Natural killer cell (primary cell): ENCODE measurements at regions not wholly inside any gene's neighbourhood (a gene's known extent, or its start where the extent isn't known, plus 50 kb on each side); places are given as distances from the start of the nearest gene placed in this dataset.

Experiments used
- ATAC-seq, 3 donors: fragments of 150-1000 bp in 2 of 3; fragments of 200-7000 bp in 1 of 3; cut with Tn5 transposase; 1 replicate in 1 of 3; 2 replicates in 2 of 3; pipeline ENCODE4 v1.10.0; 2021; ENCODE audit warnings: mild to moderate bottlenecking in 2 of 3, moderate library complexity in 2 of 3
- DNase-seq, 2 donors: peaks; one replicate each; pipeline versions ENCODE4 v3.0.0 to v3.0.0-alpha.2; 2013 to 2021; ENCODE audit warnings: mixed read lengths in 1 of 2
- H3K27ac ChIP-seq: one replicate; pipeline ENCODE4 v1.5.1; 2013; ENCODE audit warnings: mild to moderate bottlenecking, low read length
- H3K27me3 ChIP-seq: one replicate; pipeline ENCODE4 v1.6.1; 2013; ENCODE audit warnings: low read length; ENCODE audit not compliant: control insufficient read depth, insufficient read depth
- H3K36me3 ChIP-seq: one replicate; pipeline ENCODE4 v1.6.1; 2013; ENCODE audit warnings: low read length; ENCODE audit not compliant: control insufficient read depth, insufficient read depth
- H3K4me1 ChIP-seq: one replicate; pipeline ENCODE4 v1.6.1; 2013; ENCODE audit warnings: low read length; ENCODE audit not compliant: control insufficient read depth, insufficient read depth
- H3K4me3 ChIP-seq: one replicate; pipeline ENCODE4 v1.5.1; 2013; ENCODE audit warnings: low read length
- H3K9me3 ChIP-seq: one replicate; pipeline ENCODE4 v1.6.1; 2013; ENCODE audit warnings: low read length; ENCODE audit not compliant: control insufficient read depth, insufficient read depth
- H3K27ac Mint-ChIP-seq, 2 donors: one replicate each; pipeline ENCODE4 v1.8.0; 2022; ENCODE audit warnings: mild to moderate bottlenecking in 2 of 2, mixed read lengths in 2 of 2, moderate library complexity in 1 of 2
- H3K27me3 Mint-ChIP-seq, 2 donors: one replicate each; pipeline ENCODE4 v1.8.0; 2022; ENCODE audit warnings: low read depth in 2 of 2, mixed read lengths in 2 of 2
- H3K36me3 Mint-ChIP-seq: one replicate; pipeline ENCODE4 v1.8.0; 2022; ENCODE audit warnings: mixed read lengths
- H3K4me1 Mint-ChIP-seq, 2 donors: one replicate each; pipeline ENCODE4 v1.8.0; 2022; ENCODE audit warnings: mixed read lengths in 2 of 2
- H3K4me3 Mint-ChIP-seq: one replicate; pipeline ENCODE4 v1.8.0; 2022; ENCODE audit warnings: mild to moderate bottlenecking, moderate library complexity, mixed read lengths
- H3K9me3 Mint-ChIP-seq, 2 donors: one replicate each; pipeline ENCODE4 v1.8.0; 2022; ENCODE audit warnings: mixed read lengths in 2 of 2
- WGBS: methylation state at CpG from one replicate; pipeline ENCODE4 v1.1.7; 2013; ENCODE audit warnings: missing lambda C conversion rate; ENCODE audit not compliant: insufficient coverage; 5-methylcytosine and 5-hydroxymethylcytosine counted together
- intact Hi-C: fragments of 100-400 bp; cut with micrococcal nuclease; formaldehyde crosslinking; loops from one replicate; pipeline ENCODE4 v1.14.2; 2022
- TF ChIP-seq, protein P1 (sequence below): fragments of 200-600 bp; IDR thresholded peaks from one replicate; pipeline ENCODE4 v1.8.0; 2022; ENCODE audit warnings: antibody characterized with exemption

DNA sequence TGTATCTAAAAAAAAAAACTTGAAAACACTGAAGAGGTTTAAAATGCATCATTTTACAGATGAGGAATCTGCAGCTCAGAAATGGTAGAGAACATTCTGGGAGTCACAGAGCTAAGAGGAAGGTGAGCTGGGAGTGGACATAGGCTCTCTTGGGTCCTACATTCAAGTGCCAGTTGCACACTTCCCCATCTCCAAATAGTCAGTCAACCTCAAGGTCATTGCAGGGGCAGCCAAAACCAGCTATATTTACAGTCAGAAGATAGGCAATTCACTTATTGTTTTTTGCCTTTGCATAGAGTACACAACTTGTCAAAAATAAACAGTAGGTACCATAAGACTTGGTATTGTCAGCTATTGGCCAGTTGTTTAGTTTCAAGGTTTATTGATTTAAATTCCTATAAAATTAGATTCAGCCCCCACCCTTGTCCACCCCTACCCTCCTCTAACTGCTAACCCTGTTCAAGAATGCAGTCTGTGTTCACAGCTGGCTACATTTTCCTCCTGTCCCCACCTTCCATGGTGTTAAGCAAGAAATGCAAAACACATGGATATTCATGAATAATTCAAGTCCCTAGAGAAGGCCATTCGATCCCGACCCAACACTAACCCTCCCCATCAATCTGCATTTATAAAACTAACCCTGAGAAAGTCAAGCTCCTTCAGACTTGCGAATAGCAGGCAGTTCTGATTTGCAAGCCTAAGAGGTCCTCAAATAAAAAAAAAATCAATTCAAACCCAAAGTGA lies 567.0 kb upstream of the MCTP2 start:
- Mint-ChIP-seq H3K36me3 (no peaks in the 10 kb centered on the region), H3K9me3 (no peaks in the 10 kb centered on the region), H3K27ac (no peak overlapping the region), H3K4me1 (no peaks in the 10 kb centered on the region), H3K4me3 (no peak overlapping the region), H3K27me3 (peaks cover 9 to 29% of the 10 kb centered on the region in 2 donors)
- no peak for ATAC-seq
- Histone ChIP-seq H3K4me3 (no peak overlapping the region), H3K27ac (no peak overlapping the region), H3K36me3 (no peaks in the 10 kb centered on the region), H3K9me3 (no peaks in the 10 kb centered on the region), H3K4me1 (no peaks in the 10 kb centered on the region), H3K27me3 (no peaks in the 10 kb centered on the region)
- intact Hi-C loops: no loop called here
- DNase-seq: no peak
- WGBS: 59% methylated on average over 3 of the region's 3 CpGs
- TF ChIP-seq, protein P1, sequence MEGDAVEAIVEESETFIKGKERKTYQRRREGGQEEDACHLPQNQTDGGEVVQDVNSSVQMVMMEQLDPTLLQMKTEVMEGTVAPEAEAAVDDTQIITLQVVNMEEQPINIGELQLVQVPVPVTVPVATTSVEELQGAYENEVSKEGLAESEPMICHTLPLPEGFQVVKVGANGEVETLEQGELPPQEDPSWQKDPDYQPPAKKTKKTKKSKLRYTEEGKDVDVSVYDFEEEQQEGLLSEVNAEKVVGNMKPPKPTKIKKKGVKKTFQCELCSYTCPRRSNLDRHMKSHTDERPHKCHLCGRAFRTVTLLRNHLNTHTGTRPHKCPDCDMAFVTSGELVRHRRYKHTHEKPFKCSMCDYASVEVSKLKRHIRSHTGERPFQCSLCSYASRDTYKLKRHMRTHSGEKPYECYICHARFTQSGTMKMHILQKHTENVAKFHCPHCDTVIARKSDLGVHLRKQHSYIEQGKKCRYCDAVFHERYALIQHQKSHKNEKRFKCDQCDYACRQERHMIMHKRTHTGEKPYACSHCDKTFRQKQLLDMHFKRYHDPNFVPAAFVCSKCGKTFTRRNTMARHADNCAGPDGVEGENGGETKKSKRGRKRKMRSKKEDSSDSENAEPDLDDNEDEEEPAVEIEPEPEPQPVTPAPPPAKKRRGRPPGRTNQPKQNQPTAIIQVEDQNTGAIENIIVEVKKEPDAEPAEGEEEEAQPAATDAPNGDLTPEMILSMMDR: no peak

DNA sequence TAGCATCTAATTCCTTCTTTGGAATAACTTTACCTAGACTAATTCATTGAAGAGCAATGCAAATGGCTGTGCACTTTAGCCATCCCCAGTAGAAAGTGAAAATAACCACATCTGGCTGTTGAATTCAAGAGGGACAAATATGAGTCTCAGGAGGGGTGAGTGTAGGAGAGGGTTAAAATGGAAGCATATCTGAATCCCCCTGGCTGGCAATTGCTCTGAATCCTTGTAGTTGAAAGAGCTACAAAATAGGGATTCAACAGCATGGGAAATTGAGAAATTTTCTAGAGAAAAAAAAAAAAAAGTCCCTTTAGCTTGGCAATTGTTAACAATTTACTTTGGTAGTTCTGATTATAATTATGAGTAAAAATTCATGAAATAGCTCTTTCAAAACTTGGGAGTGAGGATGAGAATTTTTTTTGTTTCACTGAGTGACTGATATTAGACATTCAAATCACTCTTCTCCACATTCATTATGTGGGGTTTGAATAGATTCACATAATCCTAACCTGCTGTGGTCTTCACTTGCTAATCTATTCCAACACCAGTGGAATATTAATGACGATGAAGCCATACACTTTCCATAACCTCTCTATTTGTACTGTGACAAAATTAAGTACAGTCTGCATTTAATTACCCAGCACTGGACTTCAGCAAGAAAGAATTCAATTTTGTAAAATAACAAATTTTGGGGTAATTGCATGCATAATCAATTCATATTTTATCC lies 569.0 kb upstream of the MCTP2 start:
- 100% methylated on average over 1 of the region's 1 CpG for WGBS
- Mint-ChIP-seq H3K9me3 (no peaks in the 10 kb centered on the region), H3K27ac (no peak overlapping the region), H3K36me3 (no peaks in the 10 kb centered on the region), H3K27me3 (peaks cover 9 to 27% of the 10 kb centered on the region in 2 donors), H3K4me1 (no peaks in the 10 kb centered on the region), H3K4me3 (no peak overlapping the region)
- ATAC-seq (no peak), DNase-seq (no peak)
- Histone ChIP-seq H3K27ac (no peak overlapping the region), H3K9me3 (no peaks in the 10 kb centered on the region), H3K4me1 (no peaks in the 10 kb centered on the region), H3K36me3 (no peaks in the 10 kb centered on the region), H3K27me3 (no peaks in the 10 kb centered on the region), H3K4me3 (no peak overlapping the region)
- intact Hi-C loops: no loop called here
- TF ChIP-seq, protein P1: no peak

DNA sequence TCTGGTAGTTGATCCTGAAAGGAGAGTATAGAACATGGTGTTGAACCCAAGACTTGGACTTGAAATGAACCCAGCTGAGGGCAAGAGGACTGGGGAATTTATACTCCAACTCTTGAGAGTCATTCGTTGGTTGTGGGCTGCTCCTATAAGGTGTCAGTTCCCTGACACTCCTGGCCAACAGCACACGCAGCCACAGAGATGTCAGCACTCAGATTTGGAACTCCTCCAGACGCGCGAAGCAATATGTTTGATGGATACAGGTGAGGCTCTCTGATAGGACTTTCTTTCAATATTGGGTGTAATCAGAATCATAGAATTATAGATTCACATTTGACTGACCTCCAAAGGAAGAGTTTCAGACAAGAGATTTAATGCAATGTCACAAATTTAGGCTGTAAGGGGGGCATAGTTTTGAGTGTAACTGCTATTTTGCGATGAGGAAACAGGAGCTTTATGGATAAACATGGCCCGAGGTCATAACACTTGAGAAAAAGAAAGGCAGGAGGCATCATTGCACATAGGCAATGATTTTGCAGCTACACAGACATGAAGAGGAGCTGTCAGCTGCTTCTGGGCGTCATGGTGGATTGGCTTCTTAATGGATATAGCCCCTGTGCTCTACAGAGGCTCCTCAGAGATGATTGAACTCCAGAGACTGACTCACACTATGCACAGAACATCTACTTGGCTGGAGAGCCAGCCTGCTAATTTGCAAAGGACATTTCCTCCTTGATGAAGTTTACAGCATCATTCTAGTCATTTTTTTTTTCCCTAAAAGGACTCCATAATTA lies 569.2 kb upstream of the RGMA start:
- Mint-ChIP-seq H3K4me1 (no peaks in the 10 kb centered on the region), H3K27ac (no peak overlapping the region), H3K9me3 (no peaks in the 10 kb centered on the region), H3K4me3 (no peak overlapping the region), H3K36me3 (no peaks in the 10 kb centered on the region), H3K27me3 (peaks cover 9 to 22% of the 10 kb centered on the region in 2 donors)
- TF ChIP-seq, protein P1: no peak
- no peak overlapping the region for H3K27ac ChIP-seq
- ATAC-seq: no peak
- H3K36me3 ChIP-seq: no peaks in the 10 kb centered on the region
- H3K27me3 ChIP-seq: no peaks in the 10 kb centered on the region
- intact Hi-C loops: no loop called here
- no peak for DNase-seq
- no peak overlapping the region for H3K4me3 ChIP-seq
- WGBS: 75% methylated on average over 5 of the region's 8 CpGs
- H3K4me1 ChIP-seq: no peaks in the 10 kb centered on the region
- H3K9me3 ChIP-seq: no peaks in the 10 kb centered on the region
